ENCODE measurements at regions not wholly inside any gene's neighbourhood (a gene's known extent, or its start where the extent isn't known, plus 50 kb on each side); places are given as distances from the start of the nearest gene placed in this dataset.
"Not testable (repeated sequence)": the region's sequence is repeated elsewhere in the genome, so short reads cannot be mapped to it uniquely, and the experiment has no call there.

DNA sequence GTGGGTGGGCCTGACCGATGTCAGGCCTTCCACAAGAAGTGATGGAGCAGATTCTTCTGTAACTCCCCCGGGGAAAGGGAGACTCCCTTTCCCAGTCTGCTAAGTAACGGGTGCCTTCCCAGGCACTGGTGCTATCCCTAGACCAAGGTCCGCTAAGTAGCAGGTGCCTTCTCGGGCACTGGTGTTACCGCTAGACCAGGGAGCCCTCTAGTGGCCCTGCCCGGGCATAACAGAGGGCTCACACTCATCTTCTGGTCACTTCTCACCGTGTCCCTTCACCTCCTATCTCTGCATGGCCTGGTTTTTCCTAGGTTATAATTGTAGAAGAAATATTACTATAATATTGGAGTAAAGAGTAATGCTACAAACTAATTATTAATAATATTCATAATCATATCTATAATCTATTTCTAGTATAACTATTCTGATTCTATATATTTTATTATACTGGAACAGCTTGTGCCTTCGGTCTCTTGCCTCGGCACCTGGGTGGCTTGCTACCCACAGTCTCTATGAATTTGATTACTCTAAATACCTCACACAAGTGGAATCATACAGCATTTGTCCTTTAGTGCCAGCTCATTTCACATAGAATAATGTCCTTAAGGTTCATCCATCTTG, 1378.7 kb downstream of the XPNPEP1 start:
- 30% methylated on average over 10 of the region's 10 CpGs for WGBS

DNA sequence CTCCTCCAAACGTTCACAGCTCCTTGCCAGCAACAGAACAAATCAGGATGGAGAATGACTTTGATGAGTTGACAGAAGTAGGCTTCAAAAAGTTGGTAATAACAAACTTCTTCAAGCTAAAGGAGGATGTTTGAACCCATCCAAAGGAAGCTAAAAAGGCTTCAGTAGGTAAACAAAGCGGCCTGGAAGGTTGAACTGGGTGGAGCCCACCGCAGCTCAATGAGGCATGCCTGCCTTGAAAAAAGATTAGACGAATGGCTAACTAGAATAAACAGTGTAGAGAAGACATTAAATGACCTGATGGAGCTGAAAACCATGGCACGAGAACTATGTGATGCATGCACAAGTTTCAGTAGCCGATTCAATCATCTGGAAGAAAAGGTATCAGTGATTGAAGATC, 1369.0 kb upstream of the SORCS1 start:
- not testable (repeated sequence) for H3K27ac ChIP-seq (ENCODE audit: low read depth in 1 of 2, low read length in 2 of 2); DNase-seq (ENCODE audit: low spot score); H3K4me1 ChIP-seq (ENCODE audit: control insufficient read depth in 4 of 4, insufficient read depth in 4 of 4, low read length in 3 of 4); H3K9me3 ChIP-seq (ENCODE audit: control insufficient read depth in 4 of 4, low read length in 3 of 4); H3K36me3 ChIP-seq (ENCODE audit: control insufficient read depth in 4 of 4, insufficient read depth in 3 of 4, low read depth in 1 of 4, low read length in 3 of 4); H3K9ac ChIP-seq (ENCODE audit: low read depth in 1 of 2, low read length in 2 of 2); H3K4me3 ChIP-seq (ENCODE audit: low read depth in 1 of 3, low read length in 3 of 3); H3K27me3 ChIP-seq (ENCODE audit: control insufficient read depth in 4 of 4, insufficient read depth in 4 of 4, low read length in 3 of 4)
- WGBS = 80% methylated on average over 6 of the region's 6 CpGs

More for the DNA sequence above, 1378.7 kb downstream of the XPNPEP1 start:
- Histone ChIP-seq H3K27me3 (ENCODE audit: control insufficient read depth in 4 of 4, insufficient read depth in 4 of 4, low read length in 3 of 4) (no peaks in the 10 kb centered on the region), H3K4me3 (ENCODE audit: low read depth in 1 of 3, low read length in 3 of 3) (no peak overlapping the region), H3K4me1 (ENCODE audit: control insufficient read depth in 4 of 4, insufficient read depth in 4 of 4, low read length in 3 of 4) (no peaks in the 10 kb centered on the region), H3K9me3 (ENCODE audit: control insufficient read depth in 4 of 4, low read length in 3 of 4) (no peaks in the 10 kb centered on the region), H3K9ac (ENCODE audit: low read depth in 1 of 2, low read length in 2 of 2) (no peak overlapping the region), H3K36me3 (ENCODE audit: control insufficient read depth in 4 of 4, insufficient read depth in 3 of 4, low read depth in 1 of 4, low read length in 3 of 4) (no peaks in the 10 kb centered on the region), H3K27ac (ENCODE audit: low read depth in 1 of 2, low read length in 2 of 2) (no peak overlapping the region)
- DNase-seq (ENCODE audit: low spot score) = peak; percentile 71
- TF ChIP-seq, protein P1, sequence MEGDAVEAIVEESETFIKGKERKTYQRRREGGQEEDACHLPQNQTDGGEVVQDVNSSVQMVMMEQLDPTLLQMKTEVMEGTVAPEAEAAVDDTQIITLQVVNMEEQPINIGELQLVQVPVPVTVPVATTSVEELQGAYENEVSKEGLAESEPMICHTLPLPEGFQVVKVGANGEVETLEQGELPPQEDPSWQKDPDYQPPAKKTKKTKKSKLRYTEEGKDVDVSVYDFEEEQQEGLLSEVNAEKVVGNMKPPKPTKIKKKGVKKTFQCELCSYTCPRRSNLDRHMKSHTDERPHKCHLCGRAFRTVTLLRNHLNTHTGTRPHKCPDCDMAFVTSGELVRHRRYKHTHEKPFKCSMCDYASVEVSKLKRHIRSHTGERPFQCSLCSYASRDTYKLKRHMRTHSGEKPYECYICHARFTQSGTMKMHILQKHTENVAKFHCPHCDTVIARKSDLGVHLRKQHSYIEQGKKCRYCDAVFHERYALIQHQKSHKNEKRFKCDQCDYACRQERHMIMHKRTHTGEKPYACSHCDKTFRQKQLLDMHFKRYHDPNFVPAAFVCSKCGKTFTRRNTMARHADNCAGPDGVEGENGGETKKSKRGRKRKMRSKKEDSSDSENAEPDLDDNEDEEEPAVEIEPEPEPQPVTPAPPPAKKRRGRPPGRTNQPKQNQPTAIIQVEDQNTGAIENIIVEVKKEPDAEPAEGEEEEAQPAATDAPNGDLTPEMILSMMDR (IDR thresholded peaks at IDR 0.05; ENCODE audit: low read depth, low read length, missing input control) = peak; percentile 89
- TF ChIP-seq, protein P2, sequence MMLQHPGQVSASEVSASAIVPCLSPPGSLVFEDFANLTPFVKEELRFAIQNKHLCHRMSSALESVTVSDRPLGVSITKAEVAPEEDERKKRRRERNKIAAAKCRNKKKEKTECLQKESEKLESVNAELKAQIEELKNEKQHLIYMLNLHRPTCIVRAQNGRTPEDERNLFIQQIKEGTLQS (IDR thresholded peaks at IDR 0.05) = no peak
- TF ChIP-seq RAD21 (IDR thresholded peaks at IDR 0.05) = peak; percentile 93 to 95
- no peak for TF ChIP-seq FOXA2 (IDR thresholded peaks at IDR 0.05)
- TF ChIP-seq YY1 (IDR thresholded peaks at IDR 0.05) = no peak
- TF ChIP-seq HNF4A (conservative IDR thresholded peaks at IDR 0.05) = peak; percentile 50 to 53

DNA sequence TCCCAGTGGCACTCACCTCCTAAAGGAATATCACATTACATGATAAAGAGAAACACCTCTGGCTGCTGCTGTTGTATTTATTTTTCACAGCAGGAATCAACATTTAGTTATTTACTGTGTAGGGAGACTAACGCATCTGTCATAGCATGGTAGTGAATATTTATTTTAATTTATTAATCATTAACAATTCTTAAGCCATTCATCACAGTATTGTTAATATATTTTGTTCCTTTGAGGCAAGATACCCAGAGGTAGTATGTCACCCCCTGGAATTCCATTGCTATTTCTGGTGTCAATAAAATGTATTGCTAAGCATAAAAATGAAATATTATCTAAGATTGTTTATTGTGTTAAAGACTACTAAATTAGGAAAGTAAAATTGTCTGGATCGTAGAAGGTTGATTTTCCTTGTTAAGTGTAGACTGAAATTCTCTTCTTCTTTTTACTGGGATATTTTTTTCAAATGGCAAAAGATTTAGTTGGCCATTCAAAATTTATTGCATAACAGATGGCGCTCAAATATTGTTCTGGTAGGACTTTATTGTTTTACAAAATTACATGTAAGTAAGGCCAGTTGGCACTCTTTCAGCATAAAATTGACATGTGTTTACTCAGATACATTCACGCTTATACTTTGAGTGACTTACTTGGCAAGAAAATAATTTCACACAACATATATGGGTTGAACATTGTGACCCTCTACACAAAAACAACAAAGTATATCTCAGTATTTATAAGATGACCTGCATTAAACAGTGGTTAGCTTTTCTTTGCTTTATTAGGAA, 1358.7 kb upstream of the SORCS1 start:
- Histone ChIP-seq H3K4me1 (ENCODE audit: control insufficient read depth in 4 of 4, insufficient read depth in 4 of 4, low read length in 3 of 4) (no peaks in the 10 kb centered on the region), H3K9ac (ENCODE audit: low read depth in 1 of 2, low read length in 2 of 2) (no peak overlapping the region), H3K36me3 (ENCODE audit: control insufficient read depth in 4 of 4, insufficient read depth in 3 of 4, low read depth in 1 of 4, low read length in 3 of 4) (no peaks in the 10 kb centered on the region), H3K9me3 (ENCODE audit: control insufficient read depth in 4 of 4, low read length in 3 of 4) (no peaks in the 10 kb centered on the region), H3K27me3 (ENCODE audit: control insufficient read depth in 4 of 4, insufficient read depth in 4 of 4, low read length in 3 of 4) (no peaks in the 10 kb centered on the region), H3K4me3 (ENCODE audit: low read depth in 1 of 3, low read length in 3 of 3) (no peak overlapping the region), H3K27ac (ENCODE audit: low read depth in 1 of 2, low read length in 2 of 2) (no peak overlapping the region)
- no peak for DNase-seq (ENCODE audit: low spot score)
- WGBS = 82% methylated on average over 4 of the region's 4 CpGs
- TF ChIP-seq JUND (IDR thresholded peaks at IDR 0.05) (no peak), RXRA (IDR thresholded peaks at IDR 0.05) (no peak), FOXA2 (IDR thresholded peaks at IDR 0.05) (no peak), TAF1 (conservative IDR thresholded peaks at IDR 0.05) (no peak), NR2F2 (IDR thresholded peaks at IDR 0.05) (no peak), EGR1 (IDR thresholded peaks at IDR 0.05; ENCODE audit: low read depth in 2 of 2) (no peak), HNF4A (conservative IDR thresholded peaks at IDR 0.05) (no peak), SP1 (IDR thresholded peaks at IDR 0.05) (no peak)
- TF ChIP-seq, protein P3, sequence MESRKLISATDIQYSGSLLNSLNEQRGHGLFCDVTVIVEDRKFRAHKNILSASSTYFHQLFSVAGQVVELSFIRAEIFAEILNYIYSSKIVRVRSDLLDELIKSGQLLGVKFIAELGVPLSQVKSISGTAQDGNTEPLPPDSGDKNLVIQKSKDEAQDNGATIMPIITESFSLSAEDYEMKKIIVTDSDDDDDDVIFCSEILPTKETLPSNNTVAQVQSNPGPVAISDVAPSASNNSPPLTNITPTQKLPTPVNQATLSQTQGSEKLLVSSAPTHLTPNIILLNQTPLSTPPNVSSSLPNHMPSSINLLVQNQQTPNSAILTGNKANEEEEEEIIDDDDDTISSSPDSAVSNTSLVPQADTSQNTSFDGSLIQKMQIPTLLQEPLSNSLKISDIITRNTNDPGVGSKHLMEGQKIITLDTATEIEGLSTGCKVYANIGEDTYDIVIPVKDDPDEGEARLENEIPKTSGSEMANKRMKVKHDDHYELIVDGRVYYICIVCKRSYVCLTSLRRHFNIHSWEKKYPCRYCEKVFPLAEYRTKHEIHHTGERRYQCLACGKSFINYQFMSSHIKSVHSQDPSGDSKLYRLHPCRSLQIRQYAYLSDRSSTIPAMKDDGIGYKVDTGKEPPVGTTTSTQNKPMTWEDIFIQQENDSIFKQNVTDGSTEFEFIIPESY (IDR thresholded peaks at IDR 0.05) = no peak
- TF ChIP-seq, protein P4, sequence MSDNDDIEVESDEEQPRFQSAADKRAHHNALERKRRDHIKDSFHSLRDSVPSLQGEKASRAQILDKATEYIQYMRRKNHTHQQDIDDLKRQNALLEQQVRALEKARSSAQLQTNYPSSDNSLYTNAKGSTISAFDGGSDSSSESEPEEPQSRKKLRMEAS (IDR thresholded peaks at IDR 0.05) = no peak
- TF ChIP-seq, protein P1 (IDR thresholded peaks at IDR 0.05; ENCODE audit: low read depth, low read length, missing input control) = no peak
- TF ChIP-seq, protein P5, sequence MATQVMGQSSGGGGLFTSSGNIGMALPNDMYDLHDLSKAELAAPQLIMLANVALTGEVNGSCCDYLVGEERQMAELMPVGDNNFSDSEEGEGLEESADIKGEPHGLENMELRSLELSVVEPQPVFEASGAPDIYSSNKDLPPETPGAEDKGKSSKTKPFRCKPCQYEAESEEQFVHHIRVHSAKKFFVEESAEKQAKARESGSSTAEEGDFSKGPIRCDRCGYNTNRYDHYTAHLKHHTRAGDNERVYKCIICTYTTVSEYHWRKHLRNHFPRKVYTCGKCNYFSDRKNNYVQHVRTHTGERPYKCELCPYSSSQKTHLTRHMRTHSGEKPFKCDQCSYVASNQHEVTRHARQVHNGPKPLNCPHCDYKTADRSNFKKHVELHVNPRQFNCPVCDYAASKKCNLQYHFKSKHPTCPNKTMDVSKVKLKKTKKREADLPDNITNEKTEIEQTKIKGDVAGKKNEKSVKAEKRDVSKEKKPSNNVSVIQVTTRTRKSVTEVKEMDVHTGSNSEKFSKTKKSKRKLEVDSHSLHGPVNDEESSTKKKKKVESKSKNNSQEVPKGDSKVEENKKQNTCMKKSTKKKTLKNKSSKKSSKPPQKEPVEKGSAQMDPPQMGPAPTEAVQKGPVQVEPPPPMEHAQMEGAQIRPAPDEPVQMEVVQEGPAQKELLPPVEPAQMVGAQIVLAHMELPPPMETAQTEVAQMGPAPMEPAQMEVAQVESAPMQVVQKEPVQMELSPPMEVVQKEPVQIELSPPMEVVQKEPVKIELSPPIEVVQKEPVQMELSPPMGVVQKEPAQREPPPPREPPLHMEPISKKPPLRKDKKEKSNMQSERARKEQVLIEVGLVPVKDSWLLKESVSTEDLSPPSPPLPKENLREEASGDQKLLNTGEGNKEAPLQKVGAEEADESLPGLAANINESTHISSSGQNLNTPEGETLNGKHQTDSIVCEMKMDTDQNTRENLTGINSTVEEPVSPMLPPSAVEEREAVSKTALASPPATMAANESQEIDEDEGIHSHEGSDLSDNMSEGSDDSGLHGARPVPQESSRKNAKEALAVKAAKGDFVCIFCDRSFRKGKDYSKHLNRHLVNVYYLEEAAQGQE (IDR thresholded peaks at IDR 0.05) = no peak

All from liver (tissue), 8 donors.